Endothelial cell (in vitro differentiated cells): ENCODE measurements at regions not wholly inside any gene's neighbourhood (a gene's known extent, or its start where the extent isn't known, plus 50 kb on each side); places are given as distances from the start of the nearest gene placed in this dataset.

Source experiments
- DNase-seq: peaks from one replicate; pipeline ENCODE4 v3.0.0; 2021; ENCODE audit warnings: low spot score
- H3K27ac Mint-ChIP-seq: one replicate; pipeline ENCODE4 v1.8.0; 2021; ENCODE audit warnings: mixed read lengths, inconsistent platforms; ENCODE audit not compliant: unreplicated experiment
- H3K27me3 Mint-ChIP-seq: one replicate; pipeline ENCODE4 v1.8.0; 2021; ENCODE audit warnings: mild to moderate bottlenecking, moderate library complexity, mixed read lengths, inconsistent platforms; ENCODE audit not compliant: unreplicated experiment
- H3K36me3 Mint-ChIP-seq: one replicate; pipeline ENCODE4 v1.8.0; 2021; ENCODE audit warnings: mild to moderate bottlenecking, low read depth, mixed read lengths, inconsistent platforms; ENCODE audit not compliant: unreplicated experiment
- H3K4me1 Mint-ChIP-seq: one replicate; pipeline ENCODE4 v1.8.0; 2021; ENCODE audit warnings: mild to moderate bottlenecking, mixed read lengths, inconsistent platforms; ENCODE audit not compliant: unreplicated experiment
- H3K4me3 Mint-ChIP-seq: one replicate; pipeline ENCODE4 v1.8.0; 2021; ENCODE audit warnings: mild to moderate bottlenecking, mixed read lengths, inconsistent platforms; ENCODE audit not compliant: unreplicated experiment
- H3K9me3 Mint-ChIP-seq: one replicate; pipeline ENCODE4 v1.8.0; 2021; ENCODE audit warnings: mixed read lengths, inconsistent platforms; ENCODE audit not compliant: unreplicated experiment
- CTCF ChIP-seq: fragments of 200-600 bp; sonication (generic); IDR thresholded peaks from one replicate; pipeline ENCODE4 v1.5.0; 2021; ENCODE audit warnings: antibody characterized with exemption; ENCODE audit not compliant: unreplicated experiment

DNA sequence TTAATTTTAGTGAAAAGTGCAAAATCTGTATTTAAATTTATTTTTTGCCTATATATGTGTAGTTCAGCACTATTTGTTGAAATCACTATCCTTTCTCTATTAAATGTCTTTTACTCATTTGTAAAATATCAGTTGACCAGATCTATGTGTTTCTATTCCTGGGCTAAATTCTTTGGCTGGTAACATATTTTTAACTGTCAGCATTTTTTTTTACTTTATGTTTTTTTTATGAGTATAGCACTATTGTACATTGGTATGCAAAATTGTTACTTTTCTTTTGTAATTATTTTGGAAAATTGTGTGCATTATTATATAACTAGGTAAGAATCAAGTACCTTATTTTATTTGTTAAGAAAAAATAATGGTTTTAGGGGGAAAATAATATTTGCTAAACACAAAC, 582.8 kb upstream of the ADGRB3 start:
- Mint-ChIP-seq H3K4me1 (no peaks in the 10 kb centered on the region), H3K9me3 (no peaks in the 10 kb centered on the region), H3K27ac (no peak overlapping the region), H3K4me3 (no peak overlapping the region), H3K27me3 (no peaks in the 10 kb centered on the region), H3K36me3 (no peaks in the 10 kb centered on the region)
- TF ChIP-seq CTCF: no peak
- DNase-seq: no peak

DNA sequence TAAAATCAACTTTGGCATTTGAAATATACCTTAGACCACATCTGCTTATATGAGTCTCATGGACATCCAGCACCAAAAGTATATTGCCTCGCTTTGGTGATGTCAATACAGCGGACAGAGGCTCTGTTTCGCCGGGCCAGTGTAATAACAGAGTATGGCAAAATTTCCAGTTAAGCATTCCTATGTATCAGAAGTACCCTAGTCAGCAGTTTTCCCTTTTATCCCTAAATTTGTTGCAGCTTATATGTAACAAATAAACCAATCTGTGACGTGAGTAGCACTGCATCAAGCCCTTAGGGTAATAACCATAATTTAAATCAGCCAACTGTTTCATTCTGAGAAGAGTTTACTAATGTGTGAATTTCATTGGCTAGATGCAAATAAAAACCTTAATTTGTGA, 585.5 kb upstream of the ADGRB3 start:
- no peak for DNase-seq
- no peaks in the 10 kb centered on the region for H3K9me3 Mint-ChIP-seq
- TF ChIP-seq CTCF: no peak
- H3K4me1 Mint-ChIP-seq: no peaks in the 10 kb centered on the region
- H3K4me3 Mint-ChIP-seq: no peak overlapping the region
- H3K27me3 Mint-ChIP-seq: no peaks in the 10 kb centered on the region
- H3K36me3 Mint-ChIP-seq: no peaks in the 10 kb centered on the region
- no peak overlapping the region for H3K27ac Mint-ChIP-seq

- no peaks in the 10 kb centered on the region for H3K9me3 Mint-ChIP-seq
- H3K27me3 Mint-ChIP-seq: no peaks in the 10 kb centered on the region
- no peak overlapping the region for H3K27ac Mint-ChIP-seq
- TF ChIP-seq CTCF: no peak
- H3K4me3 Mint-ChIP-seq: no peak overlapping the region
- DNase-seq: no peak
- no peaks in the 10 kb centered on the region for H3K36me3 Mint-ChIP-seq
- no peaks in the 10 kb centered on the region for H3K4me1 Mint-ChIP-seq
Measured at GRCh38 chr6:68046756-68047155, 588.3 kb upstream of the ADGRB3 start.

- Mint-ChIP-seq H3K27me3 (no peaks in the 10 kb centered on the region), H3K9me3 (no peaks in the 10 kb centered on the region), H3K36me3 (no peaks in the 10 kb centered on the region), H3K4me1 (no peaks in the 10 kb centered on the region), H3K4me3 (no peak overlapping the region), H3K27ac (no peak overlapping the region)
- no peak for TF ChIP-seq CTCF
- no peak for DNase-seq
Measured at GRCh38 chr6:68046302-68046701, 588.8 kb upstream of the ADGRB3 start.

DNA sequence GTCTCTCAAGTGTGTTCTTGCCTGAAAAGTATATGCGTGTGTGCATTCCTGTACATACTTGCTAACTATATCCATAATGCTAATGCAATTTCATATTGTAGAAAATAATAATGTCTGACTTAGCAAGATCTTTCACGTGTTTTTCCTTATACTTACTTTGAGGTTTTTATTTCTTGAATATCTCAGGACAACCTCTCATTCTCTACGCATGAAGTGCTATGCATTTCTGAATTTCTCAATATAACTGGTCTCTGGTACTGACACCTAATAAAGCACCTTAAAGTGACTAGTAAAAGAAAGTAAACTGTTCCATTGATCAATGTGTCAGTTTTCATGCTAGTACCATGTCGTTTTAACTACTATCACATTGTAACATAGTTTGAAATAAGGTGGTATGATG, 589.9 kb upstream of the ADGRB3 start:
- peaks cover 9% of the 10 kb centered on the region for H3K4me1 Mint-ChIP-seq
- H3K4me3 Mint-ChIP-seq: no peak overlapping the region
- no peak for TF ChIP-seq CTCF
- H3K9me3 Mint-ChIP-seq: no peaks in the 10 kb centered on the region
- DNase-seq: no peak
- H3K27ac Mint-ChIP-seq: no peak overlapping the region
- no peaks in the 10 kb centered on the region for H3K36me3 Mint-ChIP-seq
- no peaks in the 10 kb centered on the region for H3K27me3 Mint-ChIP-seq
